GM12891 (cell line): ENCODE measurements at regions not wholly inside any gene's neighbourhood (a gene's known extent, or its start where the extent isn't known, plus 50 kb on each side); places are given as distances from the start of the nearest gene placed in this dataset.

ENCODE experiments used
- POU2F2 ChIP-seq: IDR thresholded peaks from 2 replicates; pipeline ENCODE4 v1.6.1; 2011; ENCODE audit warnings: low read depth, mild to moderate bottlenecking, control low read depth, low read length, moderate library complexity
- SPI1 ChIP-seq: IDR thresholded peaks from 2 replicates; pipeline ENCODE4 v1.6.1; 2011; ENCODE audit warnings: low read depth, low read length, control low read depth
- TAF1 ChIP-seq: IDR thresholded peaks from 2 replicates; pipeline ENCODE4 v1.6.1; 2011; ENCODE audit warnings: low read depth, low read length, control low read depth

DNA sequence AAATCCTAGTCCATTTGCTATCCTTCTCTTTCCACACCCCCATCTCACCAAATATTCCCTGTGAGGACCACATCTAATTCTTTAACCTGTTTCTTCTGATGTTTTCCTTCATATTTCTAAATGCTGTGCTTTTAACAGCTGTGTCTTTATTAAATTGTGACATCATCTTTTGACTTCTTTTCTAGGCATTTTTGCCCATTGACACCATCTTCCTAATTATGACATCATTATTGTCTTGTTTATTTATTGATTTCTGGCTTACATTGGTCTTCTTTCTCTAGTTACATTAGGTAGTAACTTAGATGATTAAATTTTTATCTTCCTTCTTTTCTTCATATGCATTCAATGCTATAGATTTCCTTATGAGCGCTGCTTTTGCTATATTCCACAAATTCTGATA is 175.8 kb upstream of the PDE5A start:
- TF ChIP-seq SPI1 (no peak), TAF1 (no peak), POU2F2 (no peak)
